IMR-90 (cell line): ENCODE measurements at regions not wholly inside any gene's neighbourhood (a gene's known extent, or its start where the extent isn't known, plus 50 kb on each side); places are given as distances from the start of the nearest gene placed in this dataset.
"Not testable (repeated sequence)": the region's sequence is repeated elsewhere in the genome, so short reads cannot be mapped to it uniquely, and the experiment has no call there.

Source experiments
- BHLHE40 ChIP-seq: fragments of 150-350 bp; IDR thresholded peaks from 2 replicates; pipeline ENCODE4 v1.6.1; 2016; ENCODE audit warnings: mild to moderate bottlenecking, low read depth, low read length
- CEBPB ChIP-seq: IDR thresholded peaks from 2 replicates; pipeline ENCODE4 v1.6.1; 2012; ENCODE audit warnings: low read depth, low read length, improper control_type of control experiment
- FOS ChIP-seq: fragments of 150-350 bp; IDR thresholded peaks from 2 replicates; pipeline ENCODE4 v1.6.1; 2016; ENCODE audit warnings: low read depth, low read length
- MAZ ChIP-seq: IDR thresholded peaks from 2 replicates; pipeline ENCODE4 v1.6.1; 2012; ENCODE audit warnings: low read depth, mild to moderate bottlenecking, low read length, improper control_type of control experiment, moderate library complexity, borderline replicate concordance
- POLR2A ChIP-seq: IDR thresholded peaks from 2 replicates; pipeline ENCODE4 v1.6.1; 2012; ENCODE audit warnings: mild to moderate bottlenecking, low read depth, low read length
- RAD21 ChIP-seq: IDR thresholded peaks from 2 replicates; pipeline ENCODE4 v1.6.1; 2012; ENCODE audit warnings: low read length, improper control_type of control experiment
- RCOR1 ChIP-seq: IDR thresholded peaks from 2 replicates; pipeline ENCODE4 v1.6.1; 2012; ENCODE audit warnings: mild to moderate bottlenecking, low read length, improper control_type of control experiment; ENCODE audit not compliant: insufficient replicate concordance
- RFX5 ChIP-seq: IDR thresholded peaks from 2 replicates; pipeline ENCODE4 v1.8.0; 2012; ENCODE audit warnings: low read depth, mild to moderate bottlenecking, low read length, moderate library complexity
- TF ChIP-seq, protein P1 (sequence below): conservative IDR thresholded peaks from 2 replicates; pipeline ENCODE4 v1.5.1; 2012; ENCODE audit warnings: mild to moderate bottlenecking, low read depth, low read length, improper control_type of control experiment
- TF ChIP-seq, protein P2 (sequence below): fragments of 150-350 bp; IDR thresholded peaks from 2 replicates; pipeline ENCODE4 v1.6.1; 2017; ENCODE audit warnings: mild to moderate bottlenecking, antibody characterized with exemption, low read length, low read depth

DNA sequence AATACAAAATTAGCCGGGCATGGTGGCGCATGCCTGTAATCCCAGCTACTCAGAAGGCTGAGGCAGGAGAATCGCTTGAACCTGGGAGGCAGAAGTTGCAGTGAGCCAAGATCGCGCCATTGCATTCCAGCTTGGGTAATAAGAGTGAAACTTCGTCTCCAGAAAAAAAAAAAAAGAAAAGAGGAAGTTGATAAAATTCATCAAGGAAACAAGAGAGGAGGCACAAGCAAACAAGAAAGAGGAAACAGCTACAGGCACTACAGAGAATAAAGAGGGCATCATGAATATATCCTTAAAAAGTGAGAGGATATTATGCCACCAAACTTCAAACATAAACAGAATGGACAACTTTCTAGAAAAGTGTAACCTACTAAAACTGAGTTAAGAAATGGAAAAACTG, 98.3 kb downstream of the NIBAN1 start:
- TF ChIP-seq POLR2A, FOS, CEBPB, MAZ, RCOR1, RAD21, BHLHE40, RFX5: not testable (repeated sequence)
- TF ChIP-seq, protein P1, sequence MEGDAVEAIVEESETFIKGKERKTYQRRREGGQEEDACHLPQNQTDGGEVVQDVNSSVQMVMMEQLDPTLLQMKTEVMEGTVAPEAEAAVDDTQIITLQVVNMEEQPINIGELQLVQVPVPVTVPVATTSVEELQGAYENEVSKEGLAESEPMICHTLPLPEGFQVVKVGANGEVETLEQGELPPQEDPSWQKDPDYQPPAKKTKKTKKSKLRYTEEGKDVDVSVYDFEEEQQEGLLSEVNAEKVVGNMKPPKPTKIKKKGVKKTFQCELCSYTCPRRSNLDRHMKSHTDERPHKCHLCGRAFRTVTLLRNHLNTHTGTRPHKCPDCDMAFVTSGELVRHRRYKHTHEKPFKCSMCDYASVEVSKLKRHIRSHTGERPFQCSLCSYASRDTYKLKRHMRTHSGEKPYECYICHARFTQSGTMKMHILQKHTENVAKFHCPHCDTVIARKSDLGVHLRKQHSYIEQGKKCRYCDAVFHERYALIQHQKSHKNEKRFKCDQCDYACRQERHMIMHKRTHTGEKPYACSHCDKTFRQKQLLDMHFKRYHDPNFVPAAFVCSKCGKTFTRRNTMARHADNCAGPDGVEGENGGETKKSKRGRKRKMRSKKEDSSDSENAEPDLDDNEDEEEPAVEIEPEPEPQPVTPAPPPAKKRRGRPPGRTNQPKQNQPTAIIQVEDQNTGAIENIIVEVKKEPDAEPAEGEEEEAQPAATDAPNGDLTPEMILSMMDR, result not testable (repeated sequence)
- TF ChIP-seq, protein P2, sequence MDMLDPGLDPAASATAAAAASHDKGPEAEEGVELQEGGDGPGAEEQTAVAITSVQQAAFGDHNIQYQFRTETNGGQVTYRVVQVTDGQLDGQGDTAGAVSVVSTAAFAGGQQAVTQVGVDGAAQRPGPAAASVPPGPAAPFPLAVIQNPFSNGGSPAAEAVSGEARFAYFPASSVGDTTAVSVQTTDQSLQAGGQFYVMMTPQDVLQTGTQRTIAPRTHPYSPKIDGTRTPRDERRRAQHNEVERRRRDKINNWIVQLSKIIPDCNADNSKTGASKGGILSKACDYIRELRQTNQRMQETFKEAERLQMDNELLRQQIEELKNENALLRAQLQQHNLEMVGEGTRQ, result not testable (repeated sequence)
